Thyroid gland (tissue), 4 donors: ENCODE measurements at regions not wholly inside any gene's neighbourhood (a gene's known extent, or its start where the extent isn't known, plus 50 kb on each side); places are given as distances from the start of the nearest gene placed in this dataset.

Source experiments
- CTCF ChIP-seq, 6 experiments: fragments of 200-600 bp in 3 of 6; fragments of 450-650 bp in 3 of 6; sonication (generic) in 3 of 6; IDR thresholded peaks; one replicate each; pipeline ENCODE4 v1.5.1; 2016 to 2019; ENCODE audit warnings: antibody characterized with exemption in 6 of 6, mild to moderate bottlenecking in 2 of 6, inconsistent platforms in 1 of 6, moderate library complexity in 1 of 6
- POLR2A ChIP-seq, 2 donors: fragments of 450-650 bp; IDR thresholded peaks; one replicate each; pipeline ENCODE4 v1.6.1; 2017; ENCODE audit warnings: antibody characterized with exemption in 2 of 2, mild to moderate bottlenecking in 2 of 2, moderate library complexity in 1 of 2

- no peak for TF ChIP-seq POLR2A (IDR thresholded peaks at IDR 0.05)
- no peak for TF ChIP-seq CTCF (IDR thresholded peaks at IDR 0.05)
Observed at GRCh38 chr6:84280030-84280429, 52.6 kb upstream of the CEP162 start.
